HCT116 (cell line): ENCODE measurements at regions not wholly inside any gene's neighbourhood (a gene's known extent, or its start where the extent isn't known, plus 50 kb on each side); places are given as distances from the start of the nearest gene placed in this dataset.

Source experiments
- ATAC-seq: fragments of 200-7000 bp; cut with Tn5 transposase; 2 replicates; pipeline ENCODE4 v1.9.1; 2020; ENCODE audit warnings: mild to moderate bottlenecking, moderate library complexity
- BruUV-seq: library from RNA; stranded (reverse); fragments of 400-500 nt; replicated peaks from 2 replicates; lab custom pipeline; 2021; lab: Mats Ljungman, UMichigan
- CTCF ChIA-PET: fragments of 300-600 bp; sonication (Branson Sonifier 250); formaldehyde crosslinking; loops from one replicate; lab custom pipeline; 2021; ENCODE audit warnings: antibody characterized with exemption; lab: Charles Lee
- POLR2A ChIA-PET: fragments of 300-600, 350-600 bp; sonication (Branson Sonifier 250); formaldehyde crosslinking; loops from one replicate; lab custom pipeline; 2021; ENCODE audit warnings: antibody characterized with exemption; lab: Charles Lee
- RAD21 ChIA-PET, 2 experiments: fragments of 300-600 bp; sonication (Branson Sonifier 250); formaldehyde crosslinking; loops; one replicate each; lab custom pipeline; 2023; ENCODE audit warnings: low total read pairs in 2 of 2; ENCODE audit not compliant: uncharacterized antibody in 2 of 2, unreplicated experiment in 2 of 2, low non-redundant PET in 1 of 2; lab: Charles Lee
- DNase-seq: peaks from one replicate; pipeline ENCODE4 v3.0.0-alpha.2; 2010; ENCODE audit warnings: low read depth, low spot score
- H2AFZ ChIP-seq: fragments of 200-600 bp; shearing (Covaris generic), sonication (generic); 2 replicates; pipeline ENCODE4 v1.6.1; 2017; ENCODE audit warnings: low read depth, mixed run types, mixed read lengths, antibody characterized with exemption, low read length; ENCODE audit not compliant: poor library complexity, severe bottlenecking
- H3K27ac ChIP-seq: 2 replicates; pipeline ENCODE4 v1.5.1; 2012; ENCODE audit warnings: low read depth, low read length
- H3K27me3 ChIP-seq: fragments of 200-600 bp; sonication (generic); 2 replicates; pipeline ENCODE4 v1.6.1; 2016; ENCODE audit warnings: mixed run types, low read length, mixed read lengths; ENCODE audit not compliant: insufficient read depth
- H3K36me3 ChIP-seq, 2 experiments: fragments of 200-500 bp in 1 of 2; fragments of 200-600 bp in 1 of 2; sonication (Bioruptor generic) in 1 of 2; sonication (generic) in 1 of 2; 2 replicates each; pipeline versions ENCODE4 v1.5.1 to v1.6.1; 2014 to 2016; ENCODE audit warnings: low read length in 2 of 2, inconsistent platforms in 1 of 2, mixed read lengths in 1 of 2, mixed run types in 1 of 2; ENCODE audit not compliant: insufficient read depth in 2 of 2, control insufficient read depth in 1 of 2
- H3K4me1 ChIP-seq, 2 experiments: fragments of 200-600 bp in 1 of 2; sonication (generic) in 1 of 2; 2 replicates each; pipeline versions ENCODE4 v1.5.1 to v1.6.1; 2012 to 2017; ENCODE audit warnings: low read length in 2 of 2, inconsistent platforms in 1 of 2, mild to moderate bottlenecking in 1 of 2, mixed read lengths in 1 of 2, mixed run types in 1 of 2, moderate library complexity in 1 of 2; ENCODE audit not compliant: insufficient read depth in 2 of 2, control insufficient read depth in 1 of 2
- H3K4me2 ChIP-seq: fragments of 200-600 bp; sonication (generic); 2 replicates; pipeline ENCODE4 v1.6.1; 2017; ENCODE audit warnings: mixed run types, low read length, mixed read lengths
- H3K4me3 ChIP-seq, 2 experiments: fragments of 200-600 bp in 1 of 2; sonication (generic) in 1 of 2; replicated peaks in 1 of 2; 2 replicates each; pipeline ENCODE4 v1.5.1; 2011 to 2016; ENCODE audit warnings: low read length in 2 of 2, control low read depth in 1 of 2, low read depth in 1 of 2, mild to moderate bottlenecking in 1 of 2, mixed read lengths in 1 of 2, mixed run types in 1 of 2
- H3K79me2 ChIP-seq: fragments of 200-600 bp; sonication (generic); 2 replicates; pipeline ENCODE4 v1.6.1; 2017; ENCODE audit warnings: mild to moderate bottlenecking, mixed run types, low read length, moderate library complexity, mixed read lengths; ENCODE audit not compliant: insufficient read depth
- H3K9ac ChIP-seq: fragments of 200-600 bp; sonication (generic); 2 replicates; pipeline ENCODE4 v1.6.1; 2016; ENCODE audit warnings: low read length, mixed read lengths
- H3K9me2 ChIP-seq: fragments of 200-600 bp; sonication (generic), shearing (Covaris generic); 2 replicates; pipeline ENCODE4 v1.6.1; 2017; ENCODE audit warnings: mixed run types, mild to moderate bottlenecking, moderate library complexity; ENCODE audit not compliant: insufficient read depth
- H3K9me3 ChIP-seq, 2 experiments: fragments of 200-500 bp in 1 of 2; fragments of 200-600 bp in 1 of 2; sonication (Bioruptor generic) in 1 of 2; sonication (generic) in 1 of 2; 2 replicates each; pipeline ENCODE4 v1.6.1; 2014 to 2017; ENCODE audit warnings: low read length in 2 of 2, mixed read lengths in 2 of 2, inconsistent platforms in 1 of 2, low read depth in 1 of 2, mild to moderate bottlenecking in 1 of 2, mixed run types in 1 of 2, moderate library complexity in 1 of 2; ENCODE audit not compliant: control insufficient read depth in 1 of 2, insufficient read depth in 1 of 2
- H4K20me1 ChIP-seq: fragments of 200-600 bp; sonication (generic), shearing (Covaris generic); 2 replicates; pipeline ENCODE4 v1.6.1; 2017; ENCODE audit warnings: mixed run types, mild to moderate bottlenecking, moderate library complexity; ENCODE audit not compliant: insufficient read depth
- EGR1 ChIP-seq: IDR thresholded peaks from 2 replicates; pipeline ENCODE4 v1.6.1; 2012; ENCODE audit warnings: low read depth
- ELF1 ChIP-seq: IDR thresholded peaks from 2 replicates; pipeline ENCODE4 v1.6.1; 2012; ENCODE audit warnings: low read depth, borderline replicate concordance
- EZH2phosphoT487 ChIP-seq: fragments of 200-600 bp; IDR thresholded peaks from 2 replicates; pipeline ENCODE4 v1.6.1; 2018; ENCODE audit warnings: antibody characterized with exemption, borderline replicate concordance
- RAD21 ChIP-seq: IDR thresholded peaks from 2 replicates; pipeline ENCODE4 v1.6.1; 2012; ENCODE audit warnings: low read depth, mild to moderate bottlenecking
- intact Hi-C: fragments of 100-400 bp; cut with micrococcal nuclease; formaldehyde crosslinking; loops from 2 replicates; pipeline ENCODE4 v1.10.0; 2022
- TF ChIP-seq, protein P1 (sequence below): IDR thresholded peaks from 2 replicates; pipeline ENCODE4 v1.6.1; 2012; ENCODE audit warnings: low read depth

DNA sequence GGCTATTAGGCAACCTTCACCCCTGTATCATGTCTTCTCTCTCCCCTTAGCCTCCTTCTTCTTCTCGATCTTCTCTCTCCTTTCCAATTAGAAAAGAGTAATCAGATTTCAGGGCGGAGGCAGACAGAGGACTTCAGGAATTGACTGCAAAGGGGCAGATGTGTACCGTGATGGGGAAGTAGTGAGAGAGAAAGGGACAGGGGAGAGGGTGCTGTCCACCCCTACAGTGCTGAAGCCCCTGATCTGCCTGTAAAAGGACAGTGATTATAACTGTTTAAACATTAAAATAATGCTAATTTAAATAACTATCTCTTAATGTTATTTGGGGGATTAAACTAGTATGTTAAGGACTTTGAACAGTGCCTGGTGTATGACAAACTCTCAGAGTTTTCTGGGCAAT lies 178.5 kb downstream of the ACTR3 start:
- H3K4me2 ChIP-seq: no peak overlapping the region
- no TSS peak for BruUV-seq
- ATAC-seq: no peak
- POLR2A ChIA-PET: no interaction called here
- DNase-seq: no peak
- no peaks in the 10 kb centered on the region for H3K4me1 ChIP-seq
- intact Hi-C loops: no loop called here
- no peaks in the 10 kb centered on the region for H3K27me3 ChIP-seq
- no peaks in the 10 kb centered on the region for H3K36me3 ChIP-seq
- RAD21 ChIA-PET: no interaction called here
- no peak overlapping the region for H2AFZ ChIP-seq
- no peak overlapping the region for H3K27ac ChIP-seq
- H3K79me2 ChIP-seq: no peaks in the 10 kb centered on the region
- CTCF ChIA-PET: no interaction called here
- H3K9me3 ChIP-seq: no peaks in the 10 kb centered on the region
- H3K4me3 ChIP-seq: no peak overlapping the region
- H4K20me1 ChIP-seq: no peaks in the 10 kb centered on the region
- H3K9me2 ChIP-seq: no peaks in the 10 kb centered on the region
- no peak overlapping the region for H3K9ac ChIP-seq
- TF ChIP-seq, protein P1, sequence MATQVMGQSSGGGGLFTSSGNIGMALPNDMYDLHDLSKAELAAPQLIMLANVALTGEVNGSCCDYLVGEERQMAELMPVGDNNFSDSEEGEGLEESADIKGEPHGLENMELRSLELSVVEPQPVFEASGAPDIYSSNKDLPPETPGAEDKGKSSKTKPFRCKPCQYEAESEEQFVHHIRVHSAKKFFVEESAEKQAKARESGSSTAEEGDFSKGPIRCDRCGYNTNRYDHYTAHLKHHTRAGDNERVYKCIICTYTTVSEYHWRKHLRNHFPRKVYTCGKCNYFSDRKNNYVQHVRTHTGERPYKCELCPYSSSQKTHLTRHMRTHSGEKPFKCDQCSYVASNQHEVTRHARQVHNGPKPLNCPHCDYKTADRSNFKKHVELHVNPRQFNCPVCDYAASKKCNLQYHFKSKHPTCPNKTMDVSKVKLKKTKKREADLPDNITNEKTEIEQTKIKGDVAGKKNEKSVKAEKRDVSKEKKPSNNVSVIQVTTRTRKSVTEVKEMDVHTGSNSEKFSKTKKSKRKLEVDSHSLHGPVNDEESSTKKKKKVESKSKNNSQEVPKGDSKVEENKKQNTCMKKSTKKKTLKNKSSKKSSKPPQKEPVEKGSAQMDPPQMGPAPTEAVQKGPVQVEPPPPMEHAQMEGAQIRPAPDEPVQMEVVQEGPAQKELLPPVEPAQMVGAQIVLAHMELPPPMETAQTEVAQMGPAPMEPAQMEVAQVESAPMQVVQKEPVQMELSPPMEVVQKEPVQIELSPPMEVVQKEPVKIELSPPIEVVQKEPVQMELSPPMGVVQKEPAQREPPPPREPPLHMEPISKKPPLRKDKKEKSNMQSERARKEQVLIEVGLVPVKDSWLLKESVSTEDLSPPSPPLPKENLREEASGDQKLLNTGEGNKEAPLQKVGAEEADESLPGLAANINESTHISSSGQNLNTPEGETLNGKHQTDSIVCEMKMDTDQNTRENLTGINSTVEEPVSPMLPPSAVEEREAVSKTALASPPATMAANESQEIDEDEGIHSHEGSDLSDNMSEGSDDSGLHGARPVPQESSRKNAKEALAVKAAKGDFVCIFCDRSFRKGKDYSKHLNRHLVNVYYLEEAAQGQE: peak; percentile 63
- TF ChIP-seq RAD21: no peak
- TF ChIP-seq, all 23 proteins: peak for 1

DNA sequence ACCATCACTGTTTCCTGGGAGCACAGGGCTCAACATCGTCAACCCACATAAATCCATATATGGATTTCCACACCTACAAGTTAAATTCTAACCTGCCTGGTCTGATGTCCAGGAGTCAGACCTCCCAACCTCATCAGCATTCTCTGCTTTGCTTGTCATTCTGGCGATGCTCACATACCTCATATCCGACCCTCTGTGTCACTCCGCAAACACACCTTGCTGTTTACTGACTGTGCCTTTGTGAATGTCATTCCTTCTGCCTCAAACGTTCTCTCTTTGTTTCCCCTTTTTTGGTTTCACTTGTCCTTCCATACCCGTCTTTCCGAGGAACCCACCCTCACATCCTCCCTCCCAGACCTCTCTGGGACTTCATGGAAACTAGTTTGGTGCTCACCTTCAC lies 187.1 kb downstream of the ACTR3 start:
- intact Hi-C loops: no loop called here
- H3K4me2 ChIP-seq: no peak overlapping the region
- H3K9me3 ChIP-seq: no peaks in the 10 kb centered on the region
- no peaks in the 10 kb centered on the region for H3K27me3 ChIP-seq
- CTCF ChIA-PET: no interaction called here
- no peak overlapping the region for H2AFZ ChIP-seq
- ATAC-seq: no peak
- no peak overlapping the region for H3K9ac ChIP-seq
- TF ChIP-seq EZH2phosphoT487: no peak
- TF ChIP-seq, protein P1: no peak
- TF ChIP-seq ELF1: no peak
- TF ChIP-seq EGR1: no peak
- TF ChIP-seq, all 23 proteins: peak for 0
- no TSS peak for BruUV-seq
- POLR2A ChIA-PET: no interaction called here
- Histone ChIP-seq H3K4me1 (no peaks in the 10 kb centered on the region), H3K9me2 (no peaks in the 10 kb centered on the region), H3K36me3 (no peaks in the 10 kb centered on the region), H3K4me3 (no peak overlapping the region), H3K79me2 (no peaks in the 10 kb centered on the region), H3K27ac (no peak overlapping the region), H4K20me1 (no peaks in the 10 kb centered on the region)
- no peak for DNase-seq
- RAD21 ChIA-PET: no interaction called here
